K562 (cell line): ENCODE measurements at regions not wholly inside any gene's neighbourhood (a gene's known extent, or its start where the extent isn't known, plus 50 kb on each side); places are given as distances from the start of the nearest gene placed in this dataset.

Experiments
- ATAC-seq: fragments of 200-7000 bp; cut with Tn5 transposase; 3 replicates; pipeline ENCODE4 v1.9.1; 2020; ENCODE audit warnings: moderate library complexity
- BruUV-seq: library from RNA; stranded (reverse); fragments of 400-500 nt; replicated peaks from 2 replicates; lab custom pipeline; 2021; lab: Mats Ljungman, UMichigan
- CTCF ChIA-PET: fragments of 300-600 bp; formaldehyde crosslinking; extraction: SDS; loops from one replicate; lab custom pipeline; 2021; ENCODE audit warnings: low intra/inter-chr PET ratio; lab: Yijun Ruan, JAX
- POLR2A ChIA-PET: fragments of 300-600, 350-650 bp; sonication (Branson Sonifier 250); formaldehyde crosslinking; extraction: SDS; loops from one replicate; lab custom pipeline; 2021; ENCODE audit warnings: antibody characterized with exemption, inconsistent platforms; lab: Yijun Ruan, JAX
- DNase-seq, 4 experiments: peaks; one replicate each; pipeline versions ENCODE4 v3.0.0 to v3.0.0-alpha.2; 2011 to 2018; ENCODE audit warnings: low spot score in 3 of 4, mixed read lengths in 3 of 4; ENCODE audit errors: extremely low read depth in 1 of 4
- FAIRE-seq: peaks from 2 replicates; lab custom pipeline; 2011; peaks lifted over from hg19 to GRCh38; lab: Jason Lieb, UNC
- H2AFZ ChIP-seq: 2 replicates; pipeline ENCODE4 v1.6.0; 2011; ENCODE audit warnings: low read depth, low read length, control low read depth, inconsistent platforms
- H3K27ac ChIP-seq: fragments of 200-600 bp; 3 replicates; pipeline ENCODE4 v1.8.0; 2011; ENCODE audit warnings: low read depth, mild to moderate bottlenecking, control low read depth, inconsistent platforms, low read length, moderate library complexity, mixed read lengths; ENCODE audit errors: extremely low read depth
- H3K27me3 ChIP-seq, 2 experiments: fragments of 300-600 bp in 1 of 2; 2 replicates in 1 of 2; 3 replicates in 1 of 2; pipeline versions ENCODE4 v1.6.0 to v1.8.0; 2011; ENCODE audit warnings: inconsistent platforms in 2 of 2, low read length in 2 of 2, mild to moderate bottlenecking in 1 of 2, mixed read lengths in 1 of 2, moderate library complexity in 1 of 2; ENCODE audit not compliant: control insufficient read depth in 2 of 2, insufficient read depth in 2 of 2
- H3K36me3 ChIP-seq: fragments of 300-600 bp; 3 replicates; pipeline ENCODE4 v1.8.0; 2011; ENCODE audit warnings: mild to moderate bottlenecking, low read length, inconsistent platforms; ENCODE audit not compliant: control insufficient read depth, insufficient read depth
- H3K4me1 ChIP-seq, 2 experiments: fragments of 200-600 bp in 1 of 2; replicated peaks in 1 of 2; 2 replicates in 1 of 2; 3 replicates in 1 of 2; pipeline versions ENCODE4 v1.5.1 to v1.8.0; 2011; ENCODE audit warnings: inconsistent platforms in 2 of 2, low read length in 2 of 2, mild to moderate bottlenecking in 1 of 2, mixed read lengths in 1 of 2, moderate library complexity in 1 of 2; ENCODE audit not compliant: control insufficient read depth in 2 of 2, insufficient read depth in 2 of 2
- H3K4me2 ChIP-seq: 2 replicates; pipeline ENCODE4 v1.6.1; 2011; ENCODE audit warnings: low read length, control low read depth, inconsistent platforms, mixed read lengths; ENCODE audit not compliant: insufficient read depth
- H3K4me3 ChIP-seq: fragments of 200-600 bp; sonication (generic), shearing (Covaris generic); 2 replicates; pipeline ENCODE4 v1.5.1; 2016; ENCODE audit warnings: control low read depth, inconsistent platforms
- H3K79me2 ChIP-seq: fragments of 200-600 bp; 3 replicates; pipeline ENCODE4 v1.8.0; 2011; ENCODE audit warnings: low read length, inconsistent platforms; ENCODE audit not compliant: control insufficient read depth, insufficient read depth
- H3K9ac ChIP-seq, 2 experiments: 2 replicates each; pipeline versions ENCODE4 v1.6.0 to v1.6.1; 2011; ENCODE audit warnings: low read depth in 2 of 2, low read length in 2 of 2, control low read depth in 1 of 2, inconsistent platforms in 1 of 2, mild to moderate bottlenecking in 1 of 2, mixed read lengths in 1 of 2; ENCODE audit not compliant: insufficient read depth in 1 of 2
- H3K9me1 ChIP-seq: one replicate; pipeline ENCODE4 v1.6.0; 2011; ENCODE audit warnings: inconsistent platforms, mild to moderate bottlenecking, low read length, moderate library complexity; ENCODE audit not compliant: control insufficient read depth, insufficient read depth
- H3K9me3 ChIP-seq: replicated peaks from 2 replicates; pipeline ENCODE4 v1.5.1; 2011; ENCODE audit warnings: low read depth, low read length, inconsistent platforms; ENCODE audit not compliant: control insufficient read depth, insufficient read depth
- H4K20me1 ChIP-seq: replicated peaks from 2 replicates; pipeline ENCODE4 v1.6.1; 2011; ENCODE audit warnings: low read length, inconsistent platforms, mixed read lengths; ENCODE audit not compliant: control insufficient read depth, insufficient read depth
- CBX8 ChIP-seq: fragments of 200-600 bp; sonication (generic); IDR thresholded peaks from 2 replicates; pipeline ENCODE4 v1.6.1; 2012; ENCODE audit warnings: borderline replicate concordance, mixed run types, low read depth, mild to moderate bottlenecking, moderate library complexity, mixed read lengths, low read length, control low read depth, inconsistent platforms; ENCODE audit not compliant: poor library complexity, severe bottlenecking; ENCODE audit errors: extremely low read depth
- CHD1 ChIP-seq: fragments of 200-600 bp; sonication (generic); IDR thresholded peaks from one replicate; pipeline ENCODE4 v1.6.1; 2012; ENCODE audit warnings: mild to moderate bottlenecking, moderate library complexity, low read length, inconsistent platforms
- DPF2 ChIP-seq: fragments of 450-650 bp; IDR thresholded peaks from 2 replicates; pipeline ENCODE4 v1.6.1; 2016
- E2F8 ChIP-seq: fragments of 450-650 bp; IDR thresholded peaks from 2 replicates; pipeline ENCODE4 v1.7.1; 2018; ENCODE audit warnings: mild to moderate bottlenecking, low read depth; ENCODE audit not compliant: partially characterized antibody
- GTF2F1 ChIP-seq: IDR thresholded peaks from 2 replicates; pipeline ENCODE4 v1.6.1; 2011; ENCODE audit warnings: low read depth, low read length, improper control_type of control experiment
- HSF4 ChIP-seq: fragments of 250-450 bp; sonication (Bioruptor Pico); IDR thresholded peaks from 2 replicates; pipeline ENCODE4 v2.1.2; 2022; ENCODE audit warnings: mild to moderate bottlenecking, moderate library complexity, borderline replicate concordance
- NCOA4 ChIP-seq: fragments of 450-650 bp; IDR thresholded peaks from 2 replicates; pipeline ENCODE4 v1.6.1; 2018; ENCODE audit warnings: mild to moderate bottlenecking; ENCODE audit not compliant: partially characterized antibody
- NELFE ChIP-seq: IDR thresholded peaks from 2 replicates; pipeline ENCODE4 v1.6.1; 2011; ENCODE audit warnings: mild to moderate bottlenecking; ENCODE audit not compliant: insufficient read depth, insufficient read length
- RERE ChIP-seq: sonication (generic); formaldehyde crosslinking; IDR thresholded peaks from 2 replicates; pipeline ENCODE4 v1.8.0; 2023; ENCODE audit warnings: missing genetic modification reagents, mild to moderate bottlenecking, borderline replicate concordance
- SAFB2 ChIP-seq: fragments of 200-400 bp; formaldehyde crosslinking; IDR thresholded peaks from 2 replicates; pipeline ENCODE4 v1.6.1; 2018; ENCODE audit warnings: borderline replicate concordance, low read length, low read depth, moderate library complexity; ENCODE audit not compliant: severe bottlenecking
- SMC3 ChIP-seq: conservative IDR thresholded peaks from 2 replicates; pipeline ENCODE4 v1.6.1; 2011; ENCODE audit warnings: low read depth, low read length, improper control_type of control experiment; ENCODE audit not compliant: insufficient read depth
- TAL1 ChIP-seq: fragments of 450-650 bp; IDR thresholded peaks from 2 replicates; pipeline ENCODE4 v1.6.1; 2016; ENCODE audit warnings: mild to moderate bottlenecking
- THRAP3 ChIP-seq: fragments of 450-650 bp; IDR thresholded peaks from 2 replicates; pipeline ENCODE4 v1.6.1; 2016; ENCODE audit warnings: mild to moderate bottlenecking, inconsistent platforms, borderline replicate concordance
- ZNF324 ChIP-seq: fragments of 250-450 bp; sonication (Bioruptor Pico); IDR thresholded peaks from 2 replicates; pipeline ENCODE4 v1.4.0; 2020; ENCODE audit warnings: mild to moderate bottlenecking
- whole genome bisulfite sequencing: fragments of 100-300 bp; shearing (Covaris generic); methylation state at CpG from one replicate; pipeline ENCODE4 v1.1.6; 2016; ENCODE audit warnings: low coverage, mixed read lengths; ENCODE audit not compliant: insufficient coverage; ENCODE audit errors: missing lambda C conversion rate; 5-methylcytosine and 5-hydroxymethylcytosine counted together
- in situ Hi-C: fragments of 300-500 bp; cut with MboI; formaldehyde crosslinking; loops from 4 replicates; pipeline ENCODE4 v1.15.0; 2018; ENCODE audit warnings: inconsistent platforms, mixed read lengths
- intact Hi-C: fragments of 100-400 bp; cut with micrococcal nuclease; formaldehyde crosslinking; loops from 2 replicates; pipeline ENCODE4 v1.14.2; 2022

- Histone ChIP-seq H3K9me1 (no peaks in the 10 kb centered on the region), H3K4me2 (no peak overlapping the region), H3K9me3 (no peaks in the 10 kb centered on the region), H4K20me1 (no peaks in the 10 kb centered on the region), H3K9ac (no peak overlapping the region), H3K27me3 (no peaks in the 10 kb centered on the region), H3K27ac (no peak overlapping the region), H3K36me3 (no peaks in the 10 kb centered on the region), H2AFZ (no peak overlapping the region), H3K4me3 (no peak overlapping the region), H3K79me2 (no peaks in the 10 kb centered on the region), H3K4me1 (peaks cover 0 to 17% of the 10 kb centered on the region in 2 experiments; a peak in 2 of 5 replicates)
- ChIA-PET CTCF (no interaction called here), POLR2A (interaction anchor here (0.5 to 1.1 kb wide), 3 partner anchors 10 to 546 kb away, joined by 3 to 5 read pairs (median 4); no protein-coding TSS in a partner anchor)
- ATAC-seq (no peak), FAIRE-seq (no peak), DNase-seq (no peak)
- no TSS peak for BruUV-seq
- in situ Hi-C loops (loop anchor here (25.0 kb wide), 1 partner anchor 763 kb away; no protein-coding TSS in a partner anchor), intact Hi-C loops (no loop called here)
- WGBS, result 58% methylated on average over 3 of the region's 3 CpGs
- TF ChIP-seq E2F8 (no peak), TAL1 (no peak), SAFB2 (no peak), CBX8 (no peak), THRAP3 (no peak), RERE (CRISPR knock-in tag) (no peak), SMC3 (no peak), CHD1 (no peak), ZNF324 (CRISPR knock-in tag) (no peak), DPF2 (no peak), HSF4 (CRISPR knock-in tag) (no peak), NELFE (no peak), GTF2F1 (no peak), NCOA4 (no peak)
Observed at GRCh38 chr1:65025794-65026193, 59.4 kb upstream of the JAK1 start.
